ENCODE measurements at regions not wholly inside any gene's neighbourhood (a gene's known extent, or its start where the extent isn't known, plus 50 kb on each side); places are given as distances from the start of the nearest gene placed in this dataset.

GRCh38 chr3:41050144-41050543 lies 149.2 kb upstream of the CTNNB1 start:
- no peak for FAIRE-seq
- no peak for TF ChIP-seq POLR2A (IDR thresholded peaks at IDR 0.05; ENCODE audit: low read depth, low read length)
- no peak for DNase-seq (ENCODE audit: insufficient read length, low spot score)

- FAIRE-seq (no peak), DNase-seq (ENCODE audit: insufficient read length, low spot score) (no peak)
Measured at GRCh38 chr3:41053220-41053619, 146.1 kb upstream of the CTNNB1 start.

GRCh38 chr3:41060106-41060505 lies 139.2 kb upstream of the CTNNB1 start:
- TF ChIP-seq POLR2A (IDR thresholded peaks at IDR 0.05; ENCODE audit: low read depth, low read length) = no peak
- DNase-seq (ENCODE audit: insufficient read length, low spot score) (no peak), FAIRE-seq (no peak)

More at GRCh38 chr3:41053220-41053619, 146.1 kb upstream of the CTNNB1 start:
- TF ChIP-seq POLR2A (IDR thresholded peaks at IDR 0.05; ENCODE audit: low read depth, low read length) = no peak

- TF ChIP-seq POLR2A (IDR thresholded peaks at IDR 0.05; ENCODE audit: low read depth, low read length) = no peak
- DNase-seq (ENCODE audit: insufficient read length, low spot score) (no peak), FAIRE-seq (no peak)
Measured at GRCh38 chr3:41064070-41064469, 135.2 kb upstream of the CTNNB1 start.

- no peak for FAIRE-seq
- TF ChIP-seq POLR2A (IDR thresholded peaks at IDR 0.05; ENCODE audit: low read depth, low read length) = no peak
- DNase-seq (ENCODE audit: insufficient read length, low spot score) = no peak
Measured at GRCh38 chr3:41064526-41064925, 134.8 kb upstream of the CTNNB1 start.

- no peak for TF ChIP-seq POLR2A (IDR thresholded peaks at IDR 0.05; ENCODE audit: low read depth, low read length)
- no peak for FAIRE-seq
- DNase-seq (ENCODE audit: insufficient read length, low spot score) = no peak
Measured at GRCh38 chr3:41065340-41065739, 134.0 kb upstream of the CTNNB1 start.

GRCh38 chr3:41073190-41073589 lies 126.1 kb upstream of the CTNNB1 start:
- no peak for TF ChIP-seq POLR2A (IDR thresholded peaks at IDR 0.05; ENCODE audit: low read depth, low read length)
- no peak for FAIRE-seq
- no peak for DNase-seq (ENCODE audit: insufficient read length, low spot score)

GRCh38 chr3:41075975-41076374 lies 123.3 kb upstream of the CTNNB1 start:
- DNase-seq (ENCODE audit: insufficient read length, low spot score) = no peak
- no peak for TF ChIP-seq POLR2A (IDR thresholded peaks at IDR 0.05; ENCODE audit: low read depth, low read length)
- no peak for FAIRE-seq

GRCh38 chr3:41076399-41076798 lies 122.9 kb upstream of the CTNNB1 start:
- no peak for TF ChIP-seq POLR2A (IDR thresholded peaks at IDR 0.05; ENCODE audit: low read depth, low read length)
- no peak for FAIRE-seq
- no peak for DNase-seq (ENCODE audit: insufficient read length, low spot score)

GRCh38 chr3:41080141-41080540 lies 119.2 kb upstream of the CTNNB1 start:
- FAIRE-seq (no peak), DNase-seq (ENCODE audit: insufficient read length, low spot score) (no peak)
- TF ChIP-seq POLR2A (IDR thresholded peaks at IDR 0.05; ENCODE audit: low read depth, low read length) = no peak

- FAIRE-seq (no peak), DNase-seq (ENCODE audit: insufficient read length, low spot score) (no peak)
- no peak for TF ChIP-seq POLR2A (IDR thresholded peaks at IDR 0.05; ENCODE audit: low read depth, low read length)
Measured at GRCh38 chr3:41088882-41089281, 110.4 kb upstream of the CTNNB1 start.

- FAIRE-seq (no peak), DNase-seq (ENCODE audit: insufficient read length, low spot score) (no peak)
- TF ChIP-seq POLR2A (IDR thresholded peaks at IDR 0.05; ENCODE audit: low read depth, low read length) = no peak
Measured at GRCh38 chr3:41089566-41089965, 109.7 kb upstream of the CTNNB1 start.

- DNase-seq (ENCODE audit: insufficient read length, low spot score) = no peak
- no peak for TF ChIP-seq POLR2A (IDR thresholded peaks at IDR 0.05; ENCODE audit: low read depth, low read length)
- no peak for FAIRE-seq
Measured at GRCh38 chr3:41092844-41093243, 106.5 kb upstream of the CTNNB1 start.

- FAIRE-seq = no peak
- no peak for TF ChIP-seq POLR2A (IDR thresholded peaks at IDR 0.05; ENCODE audit: low read depth, low read length)
- DNase-seq (ENCODE audit: insufficient read length, low spot score) = no peak
Measured at GRCh38 chr3:41093476-41093875, 105.8 kb upstream of the CTNNB1 start.

GRCh38 chr3:41094351-41094750 lies 105.0 kb upstream of the CTNNB1 start:
- FAIRE-seq (no peak), DNase-seq (ENCODE audit: insufficient read length, low spot score) (no peak)
- no peak for TF ChIP-seq POLR2A (IDR thresholded peaks at IDR 0.05; ENCODE audit: low read depth, low read length)

- no peak for TF ChIP-seq POLR2A (IDR thresholded peaks at IDR 0.05; ENCODE audit: low read depth, low read length)
- FAIRE-seq (no peak), DNase-seq (ENCODE audit: insufficient read length, low spot score) (no peak)
Measured at GRCh38 chr3:41095702-41096101, 103.6 kb upstream of the CTNNB1 start.
